ENCODE measurements at regions not wholly inside any gene's neighbourhood (a gene's known extent, or its start where the extent isn't known, plus 50 kb on each side); places are given as distances from the start of the nearest gene placed in this dataset.
"Not testable (repeated sequence)": the region's sequence is repeated elsewhere in the genome, so short reads cannot be mapped to it uniquely, and the experiment has no call there.

DNA sequence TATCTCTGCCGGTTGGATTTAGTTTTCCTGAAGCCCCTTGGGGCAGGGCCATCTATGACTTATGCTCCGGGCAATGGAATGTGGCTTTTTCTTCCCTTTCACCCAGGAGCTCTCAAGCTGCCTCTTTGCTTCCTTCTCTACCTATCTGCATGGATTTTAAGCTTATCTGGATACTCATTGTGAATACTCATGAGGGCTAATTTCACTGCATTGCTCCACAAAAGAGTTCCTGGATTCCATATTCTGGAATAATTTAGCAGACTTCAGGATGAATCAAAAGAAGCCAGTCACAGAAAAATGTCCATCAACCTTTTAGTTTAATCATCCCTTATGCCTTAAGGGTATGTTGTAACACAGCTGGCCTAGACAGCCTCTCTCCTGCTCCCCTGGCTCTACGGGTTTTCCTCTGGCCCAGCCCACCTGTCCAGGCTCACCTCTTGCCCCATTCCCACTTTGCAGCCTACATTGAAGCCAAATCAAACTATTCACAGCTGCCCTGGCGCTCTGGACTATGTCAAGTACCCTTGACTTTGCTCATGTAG is 122.8 kb upstream of the RMDN2 start:
- peaks cover 11% of the 10 kb centered on the region for H3K9me3 Mint-ChIP-seq
- H3K4me1 Mint-ChIP-seq, result peaks cover 19% of the 10 kb centered on the region
- H3K36me3 Mint-ChIP-seq (ENCODE audit: low read depth), result no peaks in the 10 kb centered on the region
- peak overlapping the region; percentile 1 to 24 (median 12) for H3K27ac Mint-ChIP-seq
- peaks cover 4% of the 10 kb centered on the region for H3K27me3 Mint-ChIP-seq (ENCODE audit: low read depth)
- TF ChIP-seq, protein P1, sequence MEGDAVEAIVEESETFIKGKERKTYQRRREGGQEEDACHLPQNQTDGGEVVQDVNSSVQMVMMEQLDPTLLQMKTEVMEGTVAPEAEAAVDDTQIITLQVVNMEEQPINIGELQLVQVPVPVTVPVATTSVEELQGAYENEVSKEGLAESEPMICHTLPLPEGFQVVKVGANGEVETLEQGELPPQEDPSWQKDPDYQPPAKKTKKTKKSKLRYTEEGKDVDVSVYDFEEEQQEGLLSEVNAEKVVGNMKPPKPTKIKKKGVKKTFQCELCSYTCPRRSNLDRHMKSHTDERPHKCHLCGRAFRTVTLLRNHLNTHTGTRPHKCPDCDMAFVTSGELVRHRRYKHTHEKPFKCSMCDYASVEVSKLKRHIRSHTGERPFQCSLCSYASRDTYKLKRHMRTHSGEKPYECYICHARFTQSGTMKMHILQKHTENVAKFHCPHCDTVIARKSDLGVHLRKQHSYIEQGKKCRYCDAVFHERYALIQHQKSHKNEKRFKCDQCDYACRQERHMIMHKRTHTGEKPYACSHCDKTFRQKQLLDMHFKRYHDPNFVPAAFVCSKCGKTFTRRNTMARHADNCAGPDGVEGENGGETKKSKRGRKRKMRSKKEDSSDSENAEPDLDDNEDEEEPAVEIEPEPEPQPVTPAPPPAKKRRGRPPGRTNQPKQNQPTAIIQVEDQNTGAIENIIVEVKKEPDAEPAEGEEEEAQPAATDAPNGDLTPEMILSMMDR (IDR thresholded peaks at IDR 0.05; ENCODE audit: unreplicated experiment in 3 of 3), result no peak
- H3K4me3 Mint-ChIP-seq, result no peak overlapping the region

DNA sequence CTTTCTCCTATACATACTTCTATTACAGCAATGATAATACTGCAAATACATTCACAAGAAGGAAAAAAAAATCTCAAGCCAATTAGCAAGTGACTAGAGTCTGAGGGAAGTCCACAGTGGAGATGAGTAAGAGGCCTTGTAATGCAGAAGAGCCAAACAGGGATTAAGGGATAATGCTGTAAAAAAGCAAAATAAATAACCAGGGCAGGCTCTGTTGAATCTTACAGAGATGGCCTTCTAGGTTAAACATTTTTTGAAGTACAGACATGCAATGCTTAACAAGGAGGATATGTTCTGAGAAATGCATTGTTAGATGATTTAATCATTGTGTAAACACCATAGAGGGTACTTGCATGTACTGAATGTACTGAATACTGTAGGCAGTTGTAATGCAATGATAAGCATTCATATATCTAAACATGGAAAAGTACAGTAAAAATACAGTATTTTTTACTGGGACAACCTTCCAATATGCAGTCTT is 122.1 kb upstream of the RMDN2 start:
- no peaks in the 10 kb centered on the region for H3K36me3 Mint-ChIP-seq (ENCODE audit: low read depth)
- TF ChIP-seq, protein P1 (IDR thresholded peaks at IDR 0.05; ENCODE audit: unreplicated experiment in 3 of 3), result no peak
- H3K4me1 Mint-ChIP-seq, result peaks cover 14% of the 10 kb centered on the region
- peaks cover 4% of the 10 kb centered on the region for H3K27me3 Mint-ChIP-seq (ENCODE audit: low read depth)
- no peak overlapping the region for H3K4me3 Mint-ChIP-seq
- peaks cover 16% of the 10 kb centered on the region for H3K9me3 Mint-ChIP-seq
- peak overlapping the region; percentile 1 to 24 (median 12) for H3K27ac Mint-ChIP-seq

DNA sequence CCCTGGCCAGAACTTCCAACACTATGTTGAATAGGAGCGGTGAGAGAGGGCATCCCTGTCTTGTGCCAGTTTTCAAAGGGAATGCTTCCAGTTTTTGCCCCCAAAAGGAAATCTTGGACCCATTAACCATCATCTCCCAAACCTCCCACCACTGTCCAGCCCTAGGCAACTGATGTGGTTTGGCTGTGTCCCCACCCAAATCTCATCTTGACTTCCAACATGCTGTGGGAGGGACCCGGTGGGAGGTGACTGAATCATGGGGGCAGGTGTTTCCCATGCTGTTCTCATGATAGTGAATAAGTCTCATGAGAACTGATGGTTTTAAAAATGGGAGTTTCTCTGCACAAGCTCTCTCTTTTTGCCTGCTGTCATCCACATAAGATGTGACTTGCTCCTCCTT is 119.1 kb upstream of the RMDN2 start:
- peaks cover 20% of the 10 kb centered on the region for H3K9me3 Mint-ChIP-seq
- not testable (repeated sequence) for H3K4me3 Mint-ChIP-seq; H3K36me3 Mint-ChIP-seq (ENCODE audit: low read depth); H3K27ac Mint-ChIP-seq; H3K27me3 Mint-ChIP-seq (ENCODE audit: low read depth)
- H3K4me1 Mint-ChIP-seq, result peaks cover 20% of the 10 kb centered on the region

DNA sequence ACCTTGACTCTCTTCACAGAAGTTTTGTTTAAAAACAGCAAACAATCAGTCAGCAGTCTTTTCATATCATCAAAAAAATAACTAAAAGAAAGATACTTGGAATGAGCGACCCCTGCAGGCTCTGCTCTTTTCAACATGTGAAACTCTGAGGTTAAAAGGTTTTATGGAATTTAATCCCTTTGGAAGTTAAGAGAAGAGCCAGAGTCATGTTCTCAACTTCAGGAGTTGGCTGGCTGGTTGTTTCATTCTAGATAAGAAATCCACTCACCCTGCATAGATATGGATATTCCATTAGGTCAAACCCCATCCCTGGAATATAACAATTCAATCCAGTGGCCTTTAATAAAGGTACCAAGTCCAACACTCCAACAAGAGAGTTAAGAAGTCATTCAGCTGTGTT is 115.6 kb upstream of the RMDN2 start:
- no peak overlapping the region for H3K4me3 Mint-ChIP-seq
- peak overlapping the region in 1 of 3 experiments; percentile 16 for H3K27ac Mint-ChIP-seq
- no peaks in the 10 kb centered on the region for H3K36me3 Mint-ChIP-seq (ENCODE audit: low read depth)
- H3K27me3 Mint-ChIP-seq (ENCODE audit: low read depth), result peaks cover 8% of the 10 kb centered on the region
- TF ChIP-seq, protein P1 (IDR thresholded peaks at IDR 0.05; ENCODE audit: unreplicated experiment in 3 of 3), result peak; percentile 12 to 45 (median 38)
- H3K4me1 Mint-ChIP-seq, result peaks cover 14% of the 10 kb centered on the region
- H3K9me3 Mint-ChIP-seq, result peaks cover 20% of the 10 kb centered on the region

DNA sequence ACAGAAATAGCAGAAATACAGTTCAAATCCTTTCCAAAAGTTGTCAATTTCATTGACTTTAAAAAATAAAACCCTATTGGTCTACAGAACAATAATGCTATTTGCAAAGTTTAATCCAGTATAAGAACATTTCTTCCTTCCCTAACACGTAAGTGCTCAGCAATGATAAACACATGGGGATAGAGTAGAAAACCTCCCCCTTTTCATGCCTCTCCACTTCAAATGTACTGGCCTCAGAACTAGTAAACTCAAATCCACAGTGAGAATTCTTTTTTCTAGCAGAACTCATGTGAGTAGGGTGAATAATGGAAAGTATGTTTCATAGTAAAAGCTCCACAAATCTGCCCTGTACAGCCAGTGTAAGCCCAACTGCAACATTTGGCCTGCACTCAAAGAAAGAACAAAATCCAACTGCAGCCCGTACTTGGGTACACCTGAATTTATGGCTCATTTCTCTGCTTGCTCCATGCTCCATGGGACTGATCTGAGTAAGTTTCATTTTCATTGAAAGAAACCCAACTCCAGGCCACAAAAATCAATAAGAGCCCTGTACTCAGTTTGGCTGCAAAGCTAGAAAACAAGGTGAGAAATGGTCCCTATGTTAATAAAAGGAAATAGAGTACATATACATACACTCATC is 115.0 kb upstream of the RMDN2 start:
- Mint-ChIP-seq H3K27me3 (ENCODE audit: low read depth) (peaks cover 11% of the 10 kb centered on the region), H3K4me3 (no peak overlapping the region), H3K4me1 (peaks cover 14% of the 10 kb centered on the region), H3K27ac (no peak overlapping the region), H3K9me3 (peaks cover 20% of the 10 kb centered on the region), H3K36me3 (ENCODE audit: low read depth) (no peaks in the 10 kb centered on the region)
- TF ChIP-seq, protein P1 (IDR thresholded peaks at IDR 0.05; ENCODE audit: unreplicated experiment in 3 of 3), result no peak

DNA sequence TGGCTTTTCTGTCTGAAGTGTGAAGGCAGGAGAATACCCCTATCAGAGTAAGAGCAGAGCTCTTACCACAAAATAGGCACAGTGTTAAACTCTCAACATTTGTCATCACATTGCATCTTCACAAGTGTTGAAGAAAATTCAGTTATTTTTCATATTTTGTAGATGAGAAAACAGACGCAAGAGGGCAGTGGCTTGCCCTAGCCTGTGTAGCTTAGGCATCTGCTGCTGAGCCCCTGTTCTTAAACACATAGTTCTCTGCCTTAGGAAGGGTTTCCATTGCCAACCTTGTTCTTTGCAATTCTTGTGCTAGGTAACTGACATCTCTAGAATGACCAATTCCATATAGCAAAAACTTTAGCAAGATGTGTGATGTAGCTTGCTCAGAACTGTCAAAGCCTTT is 112.7 kb upstream of the RMDN2 start:
- H3K9me3 Mint-ChIP-seq, result peaks cover 7% of the 10 kb centered on the region
- H3K36me3 Mint-ChIP-seq (ENCODE audit: low read depth), result no peaks in the 10 kb centered on the region
- peaks cover 17% of the 10 kb centered on the region for H3K27me3 Mint-ChIP-seq (ENCODE audit: low read depth)
- no peak overlapping the region for H3K27ac Mint-ChIP-seq
- TF ChIP-seq, protein P1 (IDR thresholded peaks at IDR 0.05; ENCODE audit: unreplicated experiment in 3 of 3), result no peak
- no peak overlapping the region for H3K4me3 Mint-ChIP-seq
- peaks cover 14% of the 10 kb centered on the region for H3K4me1 Mint-ChIP-seq

Measured in nephron (organoid).